HG03571 (cell line): ENCODE measurements at regions not wholly inside any gene's neighbourhood (a gene's known extent, or its start where the extent isn't known, plus 50 kb on each side); places are given as distances from the start of the nearest gene placed in this dataset.
"Not testable (repeated sequence)": the region's sequence is repeated elsewhere in the genome, so short reads cannot be mapped to it uniquely, and the experiment has no call there.

Experiments
- ATAC-seq: cut with Tn5 transposase; IDR thresholded peaks from one replicate; pipeline ENCODE4 v1.9.1; 2021; ENCODE audit not compliant: unreplicated experiment

DNA sequence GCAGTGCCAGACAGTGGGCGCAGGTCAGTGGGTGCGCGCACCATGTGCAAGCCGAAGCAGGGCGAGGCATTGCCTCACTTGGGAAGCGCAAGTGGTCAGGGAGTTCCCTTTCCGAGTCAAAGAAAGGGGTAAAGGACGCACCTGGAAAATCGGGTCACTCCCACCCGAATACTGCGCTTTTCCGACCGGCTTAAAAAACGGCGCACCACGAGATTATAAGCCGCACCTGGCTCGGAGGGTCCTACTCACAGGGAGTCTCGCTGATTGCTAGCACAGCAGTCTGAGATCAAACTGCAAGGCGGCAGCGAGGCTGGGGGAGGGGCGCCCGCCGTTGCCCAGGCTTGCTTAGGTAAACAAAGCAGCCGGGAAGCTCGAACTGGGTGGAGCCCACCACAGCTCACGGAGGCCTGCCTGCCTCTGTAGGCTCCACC lies 77.9 kb downstream of the NR4A2 start:
- not testable (repeated sequence) for ATAC-seq

DNA sequence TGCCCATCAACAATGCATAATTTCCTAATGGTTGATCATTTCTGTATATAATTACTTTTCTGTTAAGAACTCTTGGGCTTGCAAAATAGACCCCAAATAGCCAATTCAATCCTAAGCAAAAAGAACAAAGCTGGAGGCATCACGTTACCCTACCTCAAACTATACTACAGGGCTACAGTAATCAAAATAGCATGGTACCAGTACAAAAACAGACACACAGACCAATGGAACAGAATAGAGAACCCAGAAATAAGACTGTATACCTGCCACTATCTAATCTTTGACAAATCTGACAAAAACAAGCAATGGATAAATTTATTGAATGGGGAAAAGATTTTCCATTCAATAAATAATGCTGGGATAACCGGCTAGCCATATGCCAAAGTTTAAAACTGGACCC lies 78.8 kb downstream of the NR4A2 start:
- no peak for ATAC-seq

DNA sequence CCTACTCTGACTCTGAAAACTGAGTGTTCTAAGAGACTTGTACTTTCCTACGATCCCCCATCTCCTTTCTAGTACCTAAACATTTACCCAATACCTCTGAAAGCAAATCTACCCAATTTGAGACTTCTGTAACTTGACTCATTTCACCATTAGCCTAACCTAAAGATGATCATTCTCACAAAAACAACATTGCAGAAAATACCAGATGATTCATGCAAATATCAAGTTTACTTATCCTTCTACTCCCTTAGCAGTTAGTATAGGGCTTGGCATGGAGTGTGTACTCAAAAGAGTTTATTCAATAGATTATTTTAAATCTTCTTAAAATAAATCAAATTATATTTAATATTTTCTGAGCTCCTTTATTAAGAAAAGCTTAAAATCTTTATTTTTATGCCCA lies 89.6 kb downstream of the NR4A2 start:
- no peak for ATAC-seq

DNA sequence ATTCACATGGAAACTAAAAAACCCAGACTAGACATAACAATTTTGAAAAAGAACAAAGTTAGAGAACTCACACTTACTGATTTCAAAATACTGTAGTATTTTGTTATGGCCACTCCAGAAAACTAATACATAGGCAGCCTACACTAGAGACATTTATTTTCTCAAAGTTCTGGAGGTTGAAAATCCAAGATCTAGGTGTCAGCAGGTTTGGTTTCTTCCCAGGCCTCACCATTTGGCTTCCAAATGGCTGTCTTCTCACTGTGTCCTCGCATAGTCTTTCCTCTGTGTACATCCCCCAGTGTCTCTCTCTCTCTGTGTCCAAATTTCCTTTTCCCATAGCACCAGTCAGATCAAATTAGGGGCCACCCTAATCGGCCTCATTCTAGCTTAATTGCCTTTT lies 95.0 kb downstream of the NR4A2 start:
- ATAC-seq: no peak

DNA sequence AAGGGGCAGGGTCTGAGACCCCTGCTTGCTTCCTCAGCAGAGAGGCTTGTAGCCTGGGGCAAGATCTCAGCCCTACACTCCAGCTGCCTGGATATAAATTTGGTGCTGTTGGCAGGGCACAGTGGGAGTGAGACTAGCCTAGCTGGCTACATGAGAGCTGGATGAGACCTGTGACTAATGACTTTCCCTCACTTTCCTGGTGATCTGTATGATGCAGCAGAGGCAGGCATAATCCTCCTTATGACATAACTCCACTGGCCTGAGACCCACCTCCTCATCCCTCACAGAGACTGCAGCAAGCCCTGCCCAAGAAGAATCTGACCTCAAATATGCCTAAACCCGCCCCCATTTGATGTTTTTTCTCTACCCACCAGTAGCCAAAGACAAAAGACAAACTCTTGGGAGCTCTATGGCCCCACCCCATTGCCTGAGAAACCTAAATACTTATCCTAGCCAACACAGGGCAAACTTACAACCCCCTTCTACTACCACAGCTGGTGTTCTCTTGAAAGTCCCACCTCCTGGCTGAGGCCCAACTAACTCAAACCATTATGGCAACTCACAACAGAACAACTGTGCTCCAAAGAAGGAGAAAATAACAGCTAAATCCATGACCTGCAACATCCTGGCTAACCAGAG lies 102.7 kb downstream of the NR4A2 start:
- no peak for ATAC-seq

DNA sequence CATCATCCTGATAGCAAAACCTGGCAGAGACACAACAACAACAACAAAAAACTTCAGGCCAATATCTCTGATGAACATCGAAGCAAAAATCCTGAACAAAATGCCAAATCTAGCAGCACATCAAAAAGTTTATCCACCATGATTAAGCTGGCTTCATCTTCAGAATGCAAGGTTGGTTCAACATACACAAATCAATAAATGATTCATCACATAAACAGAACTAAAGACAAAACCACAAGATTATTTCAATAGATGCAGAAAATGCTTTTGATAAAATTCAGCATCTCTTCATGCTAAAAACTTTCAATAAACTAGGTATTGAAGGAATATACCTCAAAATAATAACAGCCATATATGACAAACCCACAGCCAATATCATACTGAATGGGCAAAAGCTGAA lies 109.2 kb downstream of the NR4A2 start:
- ATAC-seq: not testable (repeated sequence)

DNA sequence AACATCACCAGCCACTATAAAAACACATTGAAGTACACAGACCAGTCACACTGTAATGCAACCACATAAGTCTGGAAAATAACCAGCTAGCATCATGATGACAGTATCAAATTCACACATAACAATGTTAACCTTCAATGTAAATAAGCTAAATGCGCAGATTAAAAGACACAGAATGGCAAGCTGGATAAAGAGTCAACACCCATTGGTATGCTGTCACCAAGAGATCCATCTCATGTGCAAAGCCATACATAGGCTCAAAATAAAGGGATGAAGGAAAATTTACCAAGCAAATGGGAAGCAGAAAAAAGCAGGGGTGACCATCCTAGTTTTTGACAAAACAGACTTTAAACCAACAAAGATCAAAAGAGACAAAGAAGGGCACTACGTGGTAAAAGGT lies 110.8 kb downstream of the NR4A2 start:
- no peak for ATAC-seq

DNA sequence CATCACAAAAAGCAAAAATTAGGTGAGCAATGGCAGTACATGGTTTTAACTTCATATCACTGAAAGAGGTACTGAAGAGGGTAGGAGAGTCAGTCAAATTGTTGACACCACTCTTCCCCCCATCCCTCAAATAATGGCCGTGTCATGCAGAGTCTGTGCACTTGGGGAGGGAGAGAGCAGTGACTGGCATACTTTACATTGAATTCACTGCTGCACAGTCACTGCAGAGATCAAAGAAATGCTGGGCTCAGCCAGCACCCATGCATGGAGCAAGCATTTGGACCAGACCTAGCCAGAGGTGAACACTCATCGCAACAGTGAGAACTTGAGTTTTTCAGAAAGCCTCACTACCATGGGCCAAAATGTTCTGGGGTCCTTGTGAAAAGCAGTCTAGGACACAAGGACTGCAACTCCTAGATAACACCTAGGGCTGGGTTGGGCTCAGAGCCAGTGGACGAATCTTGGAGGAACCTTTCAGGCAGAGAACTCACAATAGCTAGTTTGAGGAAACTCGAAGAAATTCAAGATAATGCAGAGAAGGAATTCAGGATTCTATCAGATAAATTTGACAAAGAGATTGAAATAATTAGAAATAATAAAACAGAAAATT lies 112.9 kb downstream of the NR4A2 start:
- ATAC-seq: no peak

DNA sequence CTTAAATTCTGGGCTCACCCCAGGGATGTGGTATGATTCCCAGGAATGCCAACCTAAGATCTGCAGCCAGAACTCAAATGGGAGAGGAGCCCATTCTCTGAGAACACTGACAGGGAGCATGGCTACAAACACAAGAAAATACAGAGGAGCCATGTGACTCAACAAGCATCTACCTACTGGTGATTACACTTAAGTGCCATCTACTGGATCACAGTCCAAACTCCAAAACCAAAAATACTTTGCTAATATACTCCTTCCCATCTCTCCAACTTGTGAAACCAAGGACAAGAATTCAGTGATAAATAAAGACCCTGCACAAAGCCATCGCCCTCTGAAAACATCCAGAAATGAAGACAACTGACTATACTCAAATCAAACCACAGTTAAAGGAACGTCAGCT lies 116.9 kb downstream of the NR4A2 start:
- ATAC-seq: no peak

DNA sequence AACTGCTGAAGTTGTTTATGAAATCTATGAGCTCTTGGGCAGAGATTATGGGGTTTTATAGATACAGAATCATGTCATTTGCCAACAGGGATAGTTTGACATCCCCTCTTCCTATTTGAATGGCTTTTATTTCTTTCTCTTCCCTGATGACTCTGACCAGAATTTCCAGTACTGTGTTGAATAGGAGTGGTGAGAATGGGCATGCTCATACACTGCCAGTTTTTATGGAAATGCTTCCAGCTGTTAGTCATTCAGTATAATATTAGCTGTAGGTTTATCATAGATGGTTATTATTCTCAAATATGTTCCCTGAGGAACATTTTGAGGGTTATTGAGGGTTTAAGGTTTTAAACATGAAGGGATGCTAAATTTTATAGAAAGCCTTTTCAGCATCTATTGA lies 121.2 kb downstream of the NR4A2 start:
- no peak for ATAC-seq

DNA sequence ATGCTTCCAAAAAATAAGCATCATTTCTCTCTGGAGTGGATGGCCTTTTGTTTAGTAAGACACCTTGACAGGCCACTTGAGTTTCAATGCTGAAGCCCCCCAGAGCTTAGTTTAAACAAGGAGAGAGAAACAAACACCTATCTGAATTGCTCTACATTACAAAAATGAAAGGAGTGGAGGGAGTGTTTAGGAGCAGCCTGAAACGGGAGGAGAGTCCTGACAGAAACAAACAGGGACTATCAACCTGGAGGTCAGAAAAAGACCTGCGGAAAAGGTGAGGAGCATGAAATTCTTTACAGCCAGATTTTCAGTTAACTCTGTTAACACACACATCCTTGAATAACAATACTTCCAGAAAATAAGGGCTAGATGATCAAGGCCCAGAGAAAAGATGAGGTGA lies 126.2 kb downstream of the NR4A2 start:
- no peak for ATAC-seq

DNA sequence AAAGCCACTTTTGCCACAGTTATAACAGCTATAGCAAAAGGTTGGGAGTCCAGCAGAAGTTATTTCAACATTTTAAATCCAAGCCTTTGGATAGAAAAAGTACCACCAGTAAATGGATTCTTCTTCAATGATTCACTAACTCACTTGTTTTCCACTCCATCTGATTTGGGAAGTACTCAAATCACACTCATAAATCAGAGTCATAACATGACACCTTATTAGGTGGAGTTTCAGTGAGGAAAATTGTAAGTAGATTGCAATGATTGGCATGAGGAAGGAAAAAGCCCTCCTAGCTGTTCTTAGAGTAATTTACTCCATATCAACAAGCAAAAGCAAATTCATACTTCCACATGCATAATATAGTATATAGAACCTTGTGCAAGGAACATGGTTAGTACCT lies 132.9 kb downstream of the NR4A2 start:
- ATAC-seq: no peak

DNA sequence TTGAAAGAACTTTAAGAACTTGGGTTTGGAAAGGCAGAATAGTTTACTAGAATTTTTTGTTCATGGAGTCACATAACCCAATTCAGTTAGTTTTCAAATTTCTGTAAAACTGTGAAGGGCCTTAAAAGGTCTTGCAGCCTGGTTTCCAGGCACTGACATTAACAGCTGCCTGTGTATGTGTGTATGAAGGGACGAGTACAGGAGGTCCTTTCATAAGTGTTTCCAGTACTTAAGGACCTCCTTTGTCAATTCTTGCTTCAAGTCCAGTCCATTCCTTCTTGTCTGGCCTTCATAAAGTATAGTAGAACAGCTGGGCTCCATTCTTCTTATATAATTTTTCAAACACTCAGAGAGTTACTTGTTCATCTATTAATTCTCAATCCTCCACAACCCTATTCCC lies 136.5 kb downstream of the NR4A2 start:
- ATAC-seq: no peak

DNA sequence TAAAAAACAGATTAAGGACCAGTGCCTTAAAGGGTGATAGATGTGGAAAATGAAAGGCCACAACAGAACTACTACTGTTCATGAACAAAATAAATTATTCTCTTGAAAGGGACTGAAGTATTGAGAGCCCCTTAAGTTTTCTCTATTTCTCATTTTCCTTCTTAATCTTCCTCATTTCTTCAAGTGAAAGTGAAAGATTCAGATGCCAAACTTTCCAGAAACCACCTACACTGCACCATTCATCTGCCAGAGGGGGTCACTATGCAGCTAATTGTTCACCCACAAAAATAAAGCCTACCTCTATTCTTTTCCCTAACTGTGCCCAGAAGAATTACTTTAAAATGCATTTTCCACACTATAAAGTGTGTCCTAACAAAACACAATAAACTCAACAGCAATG lies 140.1 kb downstream of the NR4A2 start:
- ATAC-seq: peak; percentile 59

DNA sequence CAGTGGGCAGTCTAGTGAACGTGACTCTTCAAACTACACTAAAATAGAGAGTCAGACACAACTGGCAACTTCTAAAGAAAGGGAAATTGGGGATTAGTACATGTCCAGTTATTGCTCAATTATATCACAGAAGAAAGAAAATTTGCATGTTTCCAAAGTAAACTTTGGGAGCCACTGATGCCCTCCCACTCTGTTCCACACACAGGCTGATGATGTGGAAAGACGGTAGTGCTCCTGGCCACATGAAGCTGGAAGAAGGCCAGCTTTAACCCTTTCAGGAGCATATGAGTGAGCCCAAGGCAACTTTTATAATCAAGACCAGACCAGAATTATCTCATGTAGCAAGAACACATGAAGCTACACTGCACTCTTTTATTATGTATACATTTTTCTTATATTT lies 141.0 kb downstream of the NR4A2 start:
- no peak for ATAC-seq

DNA sequence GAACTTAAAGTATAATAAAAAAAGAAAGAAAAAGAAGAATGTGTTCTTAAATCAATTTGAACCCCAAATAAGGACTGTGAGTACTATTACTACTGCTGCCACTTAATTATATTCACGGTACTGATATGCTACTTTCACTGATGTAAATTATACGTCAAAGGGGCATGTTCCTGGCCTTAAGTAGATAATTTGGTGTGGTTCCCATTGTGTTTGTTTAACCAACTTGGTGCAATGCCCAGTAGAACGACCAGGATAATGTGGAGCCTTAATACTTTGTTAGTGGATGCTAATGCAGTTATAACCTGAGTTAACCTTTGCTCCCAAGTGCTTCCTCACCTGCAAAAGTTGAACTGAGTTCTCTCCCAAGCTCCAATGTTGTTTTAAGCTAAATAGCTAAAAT lies 142.0 kb downstream of the NR4A2 start:
- no peak for ATAC-seq

DNA sequence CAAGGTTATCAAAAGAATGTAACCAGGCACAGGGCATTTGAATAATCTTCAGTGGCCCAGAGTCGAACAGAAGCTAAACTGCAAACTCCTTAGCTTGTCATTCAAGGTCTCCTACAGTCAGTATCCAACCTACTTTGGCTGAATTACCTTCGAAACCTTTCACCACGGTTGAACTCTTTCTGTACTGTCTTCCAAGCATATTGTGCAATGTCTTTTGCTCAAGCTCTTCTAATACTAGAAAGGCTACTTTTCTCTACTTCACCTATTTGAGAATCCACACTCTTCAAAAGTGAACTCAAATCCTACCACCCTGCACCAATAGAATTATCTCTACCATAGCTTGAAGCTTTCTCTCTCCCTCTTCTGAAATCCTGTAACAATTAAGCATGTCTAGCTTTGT lies 142.9 kb downstream of the NR4A2 start:
- no peak for ATAC-seq

DNA sequence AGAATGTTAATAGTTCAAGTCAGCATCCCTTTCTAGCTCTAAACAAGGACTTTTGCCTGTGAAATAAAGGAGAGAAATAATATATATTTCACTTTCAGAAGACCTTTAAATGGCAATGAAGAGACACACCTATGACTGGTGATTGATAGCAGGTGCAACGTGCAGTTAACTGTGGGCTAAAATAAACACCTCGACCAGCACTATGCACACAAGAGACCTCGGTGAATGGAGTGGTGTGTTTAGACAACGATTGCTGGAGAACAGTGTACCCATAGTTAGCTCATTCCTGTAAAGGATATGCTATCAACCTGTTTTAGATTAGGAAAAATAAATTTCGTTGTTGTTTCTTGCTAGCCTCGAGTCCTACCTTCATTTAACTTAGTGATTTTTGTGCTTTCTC lies 143.4 kb downstream of the NR4A2 start:
- ATAC-seq: no peak

DNA sequence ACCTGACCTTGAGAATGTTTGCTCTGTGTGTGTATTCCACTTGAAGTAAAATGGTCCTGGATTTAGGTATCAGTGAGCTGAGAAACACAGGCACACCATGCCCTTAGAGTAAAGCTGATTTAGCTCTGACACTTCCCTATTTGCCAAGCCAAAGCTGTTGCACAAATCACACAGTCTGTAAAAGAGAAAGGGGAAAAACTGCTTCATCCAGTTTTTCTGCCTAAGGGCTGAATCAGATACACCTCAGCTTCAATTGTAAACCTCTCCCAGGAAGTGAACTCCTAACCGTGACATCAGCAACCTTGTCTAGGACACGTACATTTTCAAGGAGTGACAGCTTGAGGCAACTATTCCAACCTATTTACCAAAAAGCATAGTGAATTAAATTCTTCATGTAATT lies 150.4 kb downstream of the NR4A2 start:
- ATAC-seq: no peak

DNA sequence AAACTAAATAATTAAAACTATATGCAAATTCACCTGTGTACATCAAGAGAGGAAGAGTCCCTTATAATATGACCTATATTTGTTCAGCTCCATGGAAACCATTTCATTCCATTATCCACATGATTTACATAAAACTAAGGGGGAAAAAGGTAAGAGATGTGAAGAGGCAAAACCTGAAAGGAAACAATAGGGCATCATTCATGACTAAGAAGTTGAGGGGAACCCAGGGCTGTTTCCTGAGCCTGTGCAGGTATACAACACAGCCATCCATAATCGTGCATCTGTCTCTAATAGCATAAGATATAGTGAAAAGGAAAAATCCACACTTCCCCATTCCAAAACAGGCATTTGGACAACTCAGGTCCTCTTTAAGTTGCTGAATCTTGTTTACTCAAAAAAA lies 151.3 kb downstream of the NR4A2 start:
- ATAC-seq: no peak

DNA sequence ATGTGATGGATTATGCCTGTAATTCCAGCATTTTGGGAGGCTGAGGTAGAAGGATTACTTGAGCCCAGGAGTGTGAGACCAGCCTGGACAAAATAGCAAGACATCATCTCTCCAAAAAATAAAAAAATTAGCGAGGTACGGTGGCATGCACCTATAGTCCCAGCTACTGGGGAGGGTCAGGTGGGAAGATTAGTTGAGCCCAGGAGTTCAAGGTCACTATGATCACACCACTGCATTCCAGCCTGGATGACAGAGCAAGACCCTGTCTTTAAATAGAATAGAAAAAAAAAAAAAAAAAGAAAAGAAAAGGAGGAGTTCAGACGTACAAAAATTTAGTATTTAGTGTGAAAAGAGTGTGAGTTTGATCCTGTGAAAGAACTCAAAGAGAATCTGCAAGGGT lies 154.9 kb downstream of the NR4A2 start:
- no peak for ATAC-seq

DNA sequence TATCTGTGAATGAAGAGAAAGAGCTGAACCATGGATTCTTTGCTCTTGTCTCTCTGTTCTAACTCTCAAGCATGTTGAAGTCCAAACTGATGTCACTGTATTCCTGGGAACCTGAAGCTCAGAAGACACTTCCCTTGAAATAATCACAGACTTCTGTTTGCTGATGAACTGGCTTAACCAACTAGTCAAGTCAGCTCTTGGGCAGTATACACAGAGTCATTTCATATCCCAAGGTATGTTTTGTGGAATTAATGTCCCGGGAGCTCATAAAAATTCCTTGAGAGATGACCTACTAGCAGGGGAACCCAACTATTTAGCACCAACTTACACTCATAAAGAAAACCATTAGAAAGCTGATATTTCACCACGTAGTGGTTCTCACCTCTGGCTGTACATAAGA lies 156.6 kb downstream of the NR4A2 start:
- ATAC-seq: no peak

DNA sequence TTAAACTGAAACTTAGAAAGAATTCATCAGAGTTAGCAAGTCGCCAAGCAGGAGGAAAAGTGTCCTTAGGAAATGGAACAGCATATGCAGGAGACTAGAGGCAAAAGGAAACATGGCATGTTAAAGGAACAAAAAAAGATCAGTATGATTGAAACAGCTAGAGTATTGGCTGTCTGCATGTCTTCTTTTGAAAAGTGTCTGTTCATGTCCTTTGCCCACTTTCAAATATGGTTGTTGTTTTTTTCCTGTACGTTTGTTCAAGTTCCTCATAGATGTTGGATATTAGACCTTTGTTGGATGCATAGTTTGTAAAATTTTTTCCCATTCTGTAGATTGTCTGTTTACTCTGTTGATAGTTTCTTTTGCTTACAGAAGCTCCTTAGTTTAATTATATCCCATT lies 161.6 kb downstream of the NR4A2 start:
- ATAC-seq: no peak
